ENCODE measurements at regions not wholly inside any gene's neighbourhood (a gene's known extent, or its start where the extent isn't known, plus 50 kb on each side); places are given as distances from the start of the nearest gene placed in this dataset.

- H3K9me2 ChIP-seq (ENCODE audit: insufficient read depth, low read length): no peaks in the 10 kb centered on the region
- intact Hi-C loops (cut with micrococcal nuclease; ENCODE audit: unreplicated experiment): no loop called here
- no peaks in the 10 kb centered on the region for H3K9me3 ChIP-seq (ENCODE audit: low read length)
- no peaks in the 10 kb centered on the region for H3K79me2 ChIP-seq (ENCODE audit: insufficient read depth, low read depth, low read length)
- ChIA-PET CTCF (ENCODE audit: unreplicated experiment) (no interaction called here), POLR2A (interaction anchor here (0.5 to 2.5 kb wide), 8 partner anchors 9 to 324 kb away, joined by 3 to 10 read pairs (median 4); no protein-coding TSS in a partner anchor)
- BruUV-seq (replicated peaks): no TSS peak
- TF ChIP-seq EZH2phosphoT487 (IDR thresholded peaks at IDR 0.05; ENCODE audit: borderline replicate concordance, low read depth, low read length) (no peak), CTCF (conservative IDR thresholded peaks at IDR 0.05; ENCODE audit: low read length) (no peak)
- no peak for DNase-seq (ENCODE audit: low spot score)
- no peak overlapping the region for H3K27ac ChIP-seq (ENCODE audit: low read depth, low read length, poor library complexity, severe bottlenecking)
- no peaks in the 10 kb centered on the region for H3K36me3 ChIP-seq (ENCODE audit: insufficient read depth, low read length)
- no peaks in the 10 kb centered on the region for H3K4me1 ChIP-seq (ENCODE audit: insufficient read depth, low read length, poor library complexity, severe bottlenecking)
- H4K20me1 ChIP-seq (ENCODE audit: insufficient read depth, low read length): no peaks in the 10 kb centered on the region
- no peak overlapping the region for H3K4me3 ChIP-seq (ENCODE audit: low read depth, low read length, poor library complexity, severe bottlenecking)
- no peak overlapping the region for H3K4me2 ChIP-seq (ENCODE audit: low read length)
- no peak overlapping the region for H2AFZ ChIP-seq (ENCODE audit: low read length)
Observed at GRCh38 chr13:77378662-77379061, 51.8 kb upstream of the MYCBP2 start.

- no peaks in the 10 kb centered on the region for H3K4me1 ChIP-seq (ENCODE audit: insufficient read depth, low read length, poor library complexity, severe bottlenecking)
- H3K79me2 ChIP-seq (ENCODE audit: insufficient read depth, low read depth, low read length): no peaks in the 10 kb centered on the region
- H4K20me1 ChIP-seq (ENCODE audit: insufficient read depth, low read length): no peaks in the 10 kb centered on the region
- TF ChIP-seq EZH2phosphoT487 (IDR thresholded peaks at IDR 0.05; ENCODE audit: borderline replicate concordance, low read depth, low read length): no peak
- no peak for TF ChIP-seq CTCF (conservative IDR thresholded peaks at IDR 0.05; ENCODE audit: low read length)
- H3K9me3 ChIP-seq (ENCODE audit: low read length): no peaks in the 10 kb centered on the region
- H3K4me2 ChIP-seq (ENCODE audit: low read length): no peak overlapping the region
- H2AFZ ChIP-seq (ENCODE audit: low read length): no peak overlapping the region
- BruUV-seq (replicated peaks): no TSS peak
- H3K4me3 ChIP-seq (ENCODE audit: low read depth, low read length, poor library complexity, severe bottlenecking): no peak overlapping the region
- no peaks in the 10 kb centered on the region for H3K36me3 ChIP-seq (ENCODE audit: insufficient read depth, low read length)
- ChIA-PET CTCF (ENCODE audit: unreplicated experiment) (no interaction called here), POLR2A (interaction anchor here (1.8 kb wide), 1 partner anchor 12 kb away, joined by 5 read pairs; no protein-coding TSS in a partner anchor)
- no peaks in the 10 kb centered on the region for H3K9me2 ChIP-seq (ENCODE audit: insufficient read depth, low read length)
- no peak overlapping the region for H3K27ac ChIP-seq (ENCODE audit: low read depth, low read length, poor library complexity, severe bottlenecking)
- intact Hi-C loops (cut with micrococcal nuclease; ENCODE audit: unreplicated experiment): no loop called here
- DNase-seq (ENCODE audit: low spot score): no peak
Observed at GRCh38 chr13:77377016-77377415, 50.1 kb upstream of the MYCBP2 start.
